NCI-H1930 (cell line): ENCODE measurements at regions not wholly inside any gene's neighbourhood (a gene's known extent, or its start where the extent isn't known, plus 50 kb on each side); places are given as distances from the start of the nearest gene placed in this dataset.

Source experiments
- DNase-seq, 2 experiments: peaks; one replicate each; lab custom pipeline; 2025; lab: John Stamatoyannopoulos, UW

- DNase-seq = no peak
These were observed 297.0 kb upstream of the CLNK start for GRCh38 chr4:10981576-10981975.

DNA sequence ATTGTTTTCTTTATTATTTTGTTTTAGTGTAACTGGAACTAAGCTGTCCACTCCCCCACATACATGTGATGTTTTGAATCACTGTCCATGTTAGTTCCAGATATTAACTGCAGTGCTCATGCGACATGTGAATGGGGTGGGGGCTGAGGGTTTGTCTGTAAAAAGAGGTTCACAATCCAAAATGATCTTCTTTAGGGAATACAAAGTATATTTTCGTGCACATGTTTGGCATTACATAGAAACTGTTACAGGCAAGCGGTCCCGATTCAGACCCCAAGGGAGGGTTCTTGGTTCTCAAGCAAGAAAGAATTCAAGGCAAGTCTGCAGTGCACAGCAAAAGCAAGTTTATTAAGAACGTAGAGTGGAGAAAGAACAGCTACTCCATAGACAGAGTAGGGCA, 296.5 kb upstream of the CLNK start:
- DNase-seq = no peak

GRCh38 chr4:10979032-10979431, 294.5 kb upstream of the CLNK start:
- no peak for DNase-seq

- DNase-seq = no peak
These were observed 293.0 kb upstream of the CLNK start for GRCh38 chr4:10977534-10977933.

DNA sequence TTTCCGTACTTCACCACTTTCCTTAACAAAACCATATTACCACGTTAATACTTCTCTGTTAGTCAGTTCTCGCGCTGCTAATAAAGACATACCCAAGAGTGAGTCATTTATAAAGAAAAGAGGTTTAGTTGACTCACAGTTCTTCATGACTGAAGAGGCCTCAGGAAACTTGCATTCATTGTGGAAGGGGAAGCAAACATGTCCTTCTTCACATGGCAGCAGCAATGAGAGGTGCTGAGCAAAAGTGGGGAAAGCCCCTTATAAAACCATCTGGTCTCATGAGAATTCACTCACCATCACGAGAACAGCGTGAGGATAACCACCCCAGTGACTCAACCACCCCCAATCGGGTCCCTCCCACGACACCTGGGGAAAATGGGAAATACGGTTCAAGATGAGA, 289.8 kb upstream of the CLNK start:
- no peak for DNase-seq

DNA sequence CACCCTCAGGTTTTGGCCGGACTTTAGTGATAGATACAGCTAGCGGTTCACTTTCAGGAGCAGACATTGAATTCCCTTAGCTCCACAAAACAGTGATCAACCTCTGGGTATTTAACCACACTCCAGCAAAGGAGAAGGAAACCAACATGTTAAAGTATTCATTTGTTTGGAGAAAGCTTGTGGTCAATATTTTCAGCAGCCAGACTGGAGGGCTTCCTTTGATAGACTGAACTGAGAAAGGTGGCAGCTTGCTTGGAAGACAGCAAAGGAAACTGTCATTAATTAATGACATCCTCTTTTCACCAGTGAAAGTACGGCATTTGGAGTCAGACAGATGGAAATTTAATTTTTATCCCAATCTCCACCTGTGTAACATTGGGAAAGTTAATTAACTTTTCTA, 289.1 kb upstream of the CLNK start:
- no peak for DNase-seq

DNA sequence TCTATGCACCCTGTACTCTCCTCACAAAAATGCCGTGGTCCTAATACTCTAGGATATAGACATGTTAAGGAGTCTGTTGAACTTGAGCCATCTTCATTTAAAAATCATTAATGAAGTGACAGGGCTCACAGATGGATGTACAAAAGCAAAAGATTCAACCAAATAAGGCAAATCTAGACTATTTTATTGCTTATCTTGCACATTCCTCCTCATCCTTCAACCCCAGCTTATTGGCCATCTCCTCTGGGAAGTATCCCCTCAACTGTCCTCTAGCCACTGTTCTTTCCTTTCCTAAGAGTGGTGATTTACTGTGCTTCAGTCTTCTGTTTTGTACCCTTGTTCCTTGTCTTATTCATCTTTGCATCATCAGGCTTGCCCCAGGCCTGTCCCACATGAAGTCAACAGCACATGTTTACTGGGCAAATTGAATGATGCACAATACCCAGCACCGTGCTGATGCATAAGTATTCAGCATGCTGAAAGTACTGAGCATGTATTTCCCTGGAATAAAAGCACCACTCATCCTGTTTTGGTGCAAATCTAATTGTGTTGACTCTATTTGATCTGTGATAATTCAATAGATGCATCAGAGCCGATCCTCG, 287.3 kb upstream of the CLNK start:
- DNase-seq = no peak

DNA sequence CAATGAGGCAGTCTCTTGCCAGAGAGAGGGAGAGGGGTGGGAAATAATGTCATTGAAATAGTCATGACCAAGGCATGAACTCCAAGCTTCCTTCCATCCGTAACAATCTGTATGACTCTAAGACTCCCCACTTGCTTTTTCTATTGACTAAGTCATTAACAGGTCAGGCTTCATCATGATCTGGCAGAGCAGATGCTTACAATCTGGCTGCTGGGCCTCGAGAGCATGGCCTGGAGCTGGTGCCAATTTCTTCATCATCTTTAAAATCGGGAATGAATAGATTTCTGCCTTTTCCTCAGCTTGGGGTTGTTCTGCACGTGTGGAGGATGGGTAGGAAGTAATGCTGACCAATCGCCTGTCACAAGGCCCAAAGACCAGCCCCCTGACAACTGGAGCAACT, 280.6 kb upstream of the CLNK start:
- DNase-seq = no peak

DNA sequence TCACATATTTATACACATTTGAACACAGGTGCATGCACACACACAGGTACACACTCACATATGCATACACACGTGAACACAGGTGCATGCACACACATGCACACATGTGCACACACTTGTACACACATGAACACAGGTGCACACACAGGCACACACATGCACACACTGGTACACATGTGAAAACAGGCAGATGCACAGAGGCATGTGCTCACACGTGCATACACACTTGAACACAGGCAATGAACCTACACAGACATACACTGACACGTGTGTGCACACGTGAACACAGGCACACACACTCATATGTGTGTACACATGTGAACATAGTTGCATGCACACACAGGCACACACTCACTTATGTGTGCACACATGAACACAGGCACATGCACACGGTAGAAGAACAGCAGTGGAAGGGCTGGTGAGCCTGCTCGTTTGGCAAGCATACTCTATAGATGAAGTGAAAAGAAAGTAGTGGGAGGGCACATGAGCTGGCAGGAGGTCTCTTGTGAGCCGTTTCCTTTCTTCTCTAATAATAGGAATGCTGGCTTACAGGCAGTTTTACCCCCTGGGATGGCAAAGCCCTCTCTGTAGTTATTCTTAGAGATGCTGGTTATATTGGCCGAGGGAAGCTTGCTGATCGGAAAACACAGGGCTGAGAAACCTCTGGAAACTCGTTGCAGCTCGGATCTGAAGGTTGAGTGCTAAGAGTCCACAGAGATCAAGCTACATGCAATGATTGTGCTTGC, 279.6 kb upstream of the CLNK start:
- DNase-seq = no peak

- no peak for DNase-seq
These were observed 278.7 kb upstream of the CLNK start for GRCh38 chr4:10963241-10963640.

DNA sequence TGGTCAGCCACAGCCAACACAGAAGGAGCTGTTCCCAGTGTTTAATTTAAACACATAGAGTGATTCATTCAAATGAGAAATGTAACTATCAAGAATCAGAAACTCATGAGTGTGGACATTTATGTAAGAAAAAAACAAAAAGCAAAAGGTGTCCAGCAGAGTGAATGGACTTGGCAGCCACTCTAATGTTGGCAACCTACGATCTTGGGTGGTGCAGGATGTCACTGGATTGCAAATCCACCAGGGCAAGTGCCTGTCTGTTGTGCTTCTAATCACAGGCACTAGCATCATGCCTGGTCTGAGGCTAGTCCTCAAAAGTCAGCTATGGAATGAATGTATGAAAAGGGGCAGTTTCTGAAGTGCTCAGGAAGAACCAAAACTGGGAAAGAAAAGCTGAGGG, 277.7 kb upstream of the CLNK start:
- DNase-seq = no peak

DNA sequence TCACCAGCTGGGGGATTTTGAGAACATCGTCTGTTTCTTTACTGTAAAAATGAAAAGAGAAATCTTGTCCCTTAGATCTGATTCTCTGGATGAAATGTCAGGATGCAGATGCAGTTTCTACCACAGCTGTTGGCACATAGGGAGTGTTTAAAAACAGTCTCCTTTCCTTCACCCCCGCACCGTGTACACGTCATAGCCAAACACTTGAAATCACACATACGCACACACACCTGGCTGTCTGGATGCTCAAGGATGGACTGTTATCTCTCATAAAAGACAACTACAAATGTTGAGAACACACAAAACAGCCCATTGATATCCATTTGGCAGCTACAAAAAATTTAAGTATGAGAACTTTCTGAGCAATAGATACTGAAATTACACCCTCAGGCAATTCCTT, 275.8 kb upstream of the CLNK start:
- DNase-seq = no peak

DNA sequence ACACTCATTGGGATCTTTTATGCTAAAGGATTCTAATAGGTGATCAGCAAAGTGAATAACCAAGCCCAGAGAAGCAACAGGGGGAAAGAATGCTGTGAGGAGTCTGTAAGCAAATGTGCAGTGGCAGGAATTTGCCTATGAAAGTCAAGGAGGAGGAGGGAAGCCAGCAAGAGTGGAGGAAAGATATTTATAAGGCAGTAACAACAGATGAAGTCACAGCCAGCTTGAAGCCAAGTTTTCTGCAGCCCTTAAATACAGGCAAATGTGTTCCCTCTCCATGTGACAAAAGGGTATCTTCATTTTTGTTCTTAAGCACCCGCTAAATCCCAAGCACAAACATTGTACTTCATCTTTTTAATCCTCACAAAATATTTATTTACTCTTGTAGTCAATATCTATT, 275.0 kb upstream of the CLNK start:
- DNase-seq = no peak

DNA sequence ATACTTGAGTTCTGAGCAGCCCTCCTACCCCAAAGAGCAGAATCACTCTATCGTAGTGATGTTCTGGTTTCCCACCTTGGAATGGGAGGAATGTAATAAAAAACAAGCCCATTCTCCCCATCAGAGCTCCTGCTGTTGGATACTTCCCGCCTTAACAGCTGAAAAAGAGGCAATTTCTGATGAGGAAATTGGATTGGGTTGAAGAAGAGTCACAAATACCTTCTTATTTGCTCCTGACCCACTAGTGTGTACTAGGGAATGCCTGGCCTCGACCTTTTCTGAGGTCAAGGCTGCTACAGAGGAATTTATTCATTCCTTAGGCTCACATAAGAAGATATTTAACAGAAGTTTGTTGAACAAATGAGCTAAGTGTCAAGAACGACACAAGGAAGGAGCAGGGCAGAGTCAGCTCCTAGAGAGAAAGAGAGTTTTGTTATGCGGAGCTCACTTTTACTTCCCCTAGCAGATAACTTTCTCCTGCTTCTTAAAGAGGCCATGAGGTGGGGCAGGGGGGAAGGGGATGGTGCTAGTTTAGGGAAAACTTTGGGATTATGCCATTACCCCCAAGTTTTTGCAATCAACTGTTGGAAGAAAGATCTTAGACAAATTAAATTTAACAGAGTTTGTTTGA, 273.8 kb upstream of the CLNK start:
- no peak for DNase-seq

GRCh38 chr4:10951306-10951705, 266.7 kb upstream of the CLNK start:
- DNase-seq = no peak

GRCh38 chr4:10949039-10949733, 264.6 kb upstream of the CLNK start:
- DNase-seq = no peak

GRCh38 chr4:10947898-10948297, 263.3 kb upstream of the CLNK start:
- DNase-seq = no peak

DNA sequence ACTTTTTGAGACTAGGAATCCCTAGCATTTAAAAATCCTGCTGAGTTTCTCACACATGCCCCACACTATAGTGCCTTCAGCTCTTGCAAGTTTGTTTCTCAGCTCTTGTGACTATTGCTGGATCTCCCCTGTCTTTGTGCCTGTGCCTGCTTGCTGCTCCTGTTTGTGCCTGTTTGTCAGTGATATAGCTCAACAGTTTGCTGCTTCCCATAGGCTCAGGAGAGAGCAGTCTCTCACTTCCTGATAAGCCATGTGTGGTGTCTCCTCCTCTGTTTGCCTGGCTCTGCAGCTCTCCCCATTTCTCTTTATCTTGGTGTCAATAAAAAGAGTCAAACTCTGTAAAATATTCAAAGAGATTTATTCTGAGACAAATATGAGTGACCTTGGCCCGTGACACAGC, 259.8 kb upstream of the CLNK start:
- no peak for DNase-seq

DNA sequence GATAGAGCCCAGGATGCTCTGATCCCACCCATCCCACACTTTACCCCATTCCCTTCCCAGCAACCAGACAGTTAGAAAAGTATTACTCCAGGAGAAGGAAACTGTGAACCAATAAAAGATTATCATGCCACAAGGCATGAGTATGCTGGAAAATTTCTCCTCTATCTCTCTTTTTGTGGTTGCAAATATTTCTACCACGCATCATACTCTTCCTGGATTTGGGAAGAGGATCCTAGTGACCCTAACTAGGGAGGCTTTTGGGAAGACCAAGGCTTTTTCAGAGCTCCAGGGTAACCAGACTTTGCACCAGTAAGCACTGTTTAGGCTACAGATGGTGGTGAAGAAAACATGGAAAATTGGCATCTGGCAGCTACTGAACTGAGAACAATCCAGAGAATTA, 257.6 kb upstream of the CLNK start:
- DNase-seq = no peak

DNA sequence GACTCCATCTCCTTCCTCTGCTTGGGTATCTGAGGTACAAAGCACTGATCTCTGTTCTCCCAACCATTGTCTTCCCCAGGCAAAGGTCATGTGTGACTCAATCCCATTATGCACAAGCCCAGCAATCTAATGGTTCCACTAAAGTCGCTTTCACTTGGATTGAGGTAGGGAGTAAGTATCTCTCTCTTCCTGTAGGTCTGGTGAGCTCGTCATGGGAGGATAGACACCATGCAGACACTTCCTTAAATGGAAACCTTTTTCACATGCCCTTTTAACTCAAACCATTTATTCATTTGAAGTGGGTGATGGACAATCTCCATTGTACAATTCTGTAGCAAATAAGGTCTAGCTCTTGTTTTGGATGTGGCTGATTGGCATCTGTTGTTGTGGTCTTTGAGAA, 245.2 kb upstream of the CLNK start:
- DNase-seq = no peak

GRCh38 chr4:10925996-10926395, 241.4 kb upstream of the CLNK start:
- DNase-seq = no peak

DNA sequence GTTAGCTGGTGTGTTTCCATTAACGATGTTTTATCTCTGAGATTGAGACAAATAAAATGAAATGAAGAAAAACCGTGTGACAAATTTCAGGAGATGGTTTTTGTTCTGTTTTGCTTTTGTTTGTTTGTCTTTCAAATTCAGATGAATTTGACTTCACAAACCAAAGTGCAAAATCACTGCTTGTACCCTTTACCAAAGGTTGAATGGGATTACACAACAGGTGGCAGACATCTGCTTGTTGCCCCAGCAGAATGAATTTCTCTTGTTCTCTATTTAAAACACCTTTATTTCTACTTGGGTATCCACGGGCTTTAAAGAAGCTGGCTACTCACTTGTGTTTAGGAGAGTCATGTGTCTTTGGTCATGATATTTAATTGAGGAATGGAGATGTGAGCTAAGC, 239.7 kb upstream of the CLNK start:
- DNase-seq = no peak

- DNase-seq = peak; percentile 52 to 73
These were observed 233.0 kb upstream of the CLNK start for GRCh38 chr4:10917566-10917965.
